HepG2 (cell line): ENCODE measurements at regions not wholly inside any gene's neighbourhood (a gene's known extent, or its start where the extent isn't known, plus 50 kb on each side); places are given as distances from the start of the nearest gene placed in this dataset.

Experiments
- ATAC-seq: fragments of 200-7000 bp; cut with Tn5 transposase; 3 replicates; pipeline ENCODE4 v1.9.1; 2020; ENCODE audit warnings: mild to moderate bottlenecking, moderate library complexity
- BruUV-seq: library from RNA; stranded (reverse); fragments of 400-500 nt; replicated peaks from 2 replicates; lab custom pipeline; 2021; lab: Mats Ljungman, UMichigan
- CTCF ChIA-PET: fragments of 300-600 bp; formaldehyde crosslinking; extraction: SDS; loops from one replicate; lab custom pipeline; 2021; ENCODE audit warnings: low total read pairs, inconsistent platforms, low intra/inter-chr PET ratio; lab: Yijun Ruan, JAX
- POLR2A ChIA-PET: fragments of 350-600 bp; sonication (Branson Sonifier 250); formaldehyde crosslinking; loops from one replicate; lab custom pipeline; 2020; ENCODE audit warnings: antibody characterized with exemption, inconsistent platforms; lab: Yijun Ruan, JAX
- DNase-seq: peaks from one replicate; pipeline ENCODE4 v3.0.0-alpha.2; 2015; ENCODE audit warnings: low spot score
- FAIRE-seq: peaks from 3 replicates; lab custom pipeline; 2011; peaks lifted over from hg19 to GRCh38; lab: Jason Lieb, UNC
- H2AFZ ChIP-seq: one replicate; pipeline ENCODE4 v1.6.1; 2011; ENCODE audit warnings: low read length, inconsistent platforms
- H3K27ac ChIP-seq: fragments of 300-600 bp; 3 replicates; pipeline ENCODE4 v1.8.0; 2011; ENCODE audit warnings: mixed run types, mild to moderate bottlenecking, mixed read lengths, low read length, inconsistent platforms; ENCODE audit not compliant: insufficient read depth; ENCODE audit errors: extremely low read length
- H3K27me3 ChIP-seq, 2 experiments: fragments of 200-600 bp in 1 of 2; 2 replicates in 1 of 2; 3 replicates in 1 of 2; pipeline versions ENCODE4 v1.6.0 to v1.8.0; 2011; ENCODE audit warnings: low read length in 2 of 2, mild to moderate bottlenecking in 2 of 2, moderate library complexity in 2 of 2, inconsistent platforms in 1 of 2; ENCODE audit not compliant: insufficient read depth in 2 of 2, control insufficient read depth in 1 of 2
- H3K36me3 ChIP-seq, 2 experiments: fragments of 200-600 bp in 1 of 2; replicated peaks in 1 of 2; 2 replicates in 1 of 2; 3 replicates in 1 of 2; pipeline versions ENCODE4 v1.5.1 to v1.8.0; 2011; ENCODE audit warnings: low read length in 2 of 2, inconsistent platforms in 1 of 2; ENCODE audit not compliant: insufficient read depth in 2 of 2, control insufficient read depth in 1 of 2
- H3K4me1 ChIP-seq: 2 replicates; pipeline ENCODE4 v1.5.1; 2012; ENCODE audit warnings: low read length, inconsistent platforms; ENCODE audit not compliant: insufficient read depth
- H3K4me2 ChIP-seq: 2 replicates; pipeline ENCODE4 v1.6.0; 2011; ENCODE audit warnings: low read depth, low read length, inconsistent platforms
- H3K4me3 ChIP-seq, 3 experiments: fragments of 200-600 bp in 1 of 3; sonication (generic), shearing (Covaris generic) in 1 of 3; replicated peaks in 1 of 3; 2 replicates each; pipeline ENCODE4 v1.5.1; 2011 to 2016; ENCODE audit warnings: low read length in 3 of 3, inconsistent platforms in 2 of 3, low read depth in 2 of 3, mild to moderate bottlenecking in 2 of 3, control low read depth in 1 of 3, mixed read lengths in 1 of 3; ENCODE audit not compliant: insufficient read depth in 1 of 3
- H3K79me2 ChIP-seq: one replicate; pipeline ENCODE4 v1.6.1; 2011; ENCODE audit warnings: low read length, inconsistent platforms; ENCODE audit not compliant: insufficient read depth
- H3K9ac ChIP-seq: 2 replicates; pipeline ENCODE4 v1.6.0; 2011; ENCODE audit warnings: mild to moderate bottlenecking, low read depth, low read length, inconsistent platforms; ENCODE audit not compliant: insufficient read depth
- H3K9me3 ChIP-seq: 2 replicates; pipeline ENCODE4 v1.5.1; 2012; ENCODE audit warnings: mild to moderate bottlenecking, low read length
- H4K20me1 ChIP-seq: 2 replicates; pipeline ENCODE4 v1.6.0; 2011; ENCODE audit warnings: inconsistent platforms, mild to moderate bottlenecking, low read length, moderate library complexity; ENCODE audit not compliant: insufficient read depth
- AKNA ChIP-seq: sonication (generic); formaldehyde crosslinking; IDR thresholded peaks from 2 replicates; pipeline ENCODE4 v1.4.0; 2020; ENCODE audit warnings: missing genetic modification reagents, borderline replicate concordance
- ATF7 ChIP-seq, 2 experiments: fragments of 450-650 bp in 1 of 2; sonication (generic) in 1 of 2; formaldehyde crosslinking in 1 of 2; IDR thresholded peaks; 2 replicates each; pipeline versions ENCODE4 v1.4.0 to v1.6.1; 2016 to 2020; ENCODE audit warnings: antibody characterized with exemption in 1 of 2, mild to moderate bottlenecking in 1 of 2, missing genetic modification reagents in 1 of 2
- BRD4 ChIP-seq: sonication (generic); formaldehyde crosslinking; IDR thresholded peaks from 2 replicates; pipeline ENCODE4 v1.4.0; 2020; ENCODE audit warnings: missing genetic modification reagents
- HDAC2 ChIP-seq: sonication (generic); formaldehyde crosslinking; IDR thresholded peaks from 2 replicates; pipeline ENCODE4 v1.4.0; 2020; ENCODE audit warnings: missing genetic modification reagents
- HDAC6 ChIP-seq: fragments of 200-600 bp; sonication (generic); IDR thresholded peaks from 2 replicates; pipeline ENCODE4 v1.7.0; 2017; ENCODE audit warnings: mild to moderate bottlenecking, antibody characterized with exemption, low read length, low read depth
- PAWR ChIP-seq: sonication (generic); formaldehyde crosslinking; IDR thresholded peaks from 2 replicates; pipeline ENCODE4 v1.4.0; 2020; ENCODE audit warnings: missing genetic modification reagents, mild to moderate bottlenecking, borderline replicate concordance
- PHB2 ChIP-seq: fragments of 450-650 bp; IDR thresholded peaks from 2 replicates; pipeline ENCODE4 v1.6.1; 2018; ENCODE audit not compliant: partially characterized antibody
- ZNF142 ChIP-seq: sonication (generic); formaldehyde crosslinking; IDR thresholded peaks from 2 replicates; pipeline ENCODE4 v1.4.0; 2020; ENCODE audit warnings: missing genetic modification reagents
- ZNF251 ChIP-seq: sonication (generic); formaldehyde crosslinking; IDR thresholded peaks from 2 replicates; pipeline ENCODE4 v1.9.0; 2021; ENCODE audit warnings: mild to moderate bottlenecking, missing genetic modification reagents
- ZNF503 ChIP-seq: sonication (generic); formaldehyde crosslinking; IDR thresholded peaks from 2 replicates; pipeline ENCODE4 v1.4.0; 2020; ENCODE audit warnings: missing genetic modification reagents
- ZNF549 ChIP-seq: sonication (generic); formaldehyde crosslinking; IDR thresholded peaks from 2 replicates; pipeline ENCODE4 v1.5.0; 2020; ENCODE audit warnings: missing genetic modification reagents
- ZNF740 ChIP-seq: sonication (generic); formaldehyde crosslinking; IDR thresholded peaks from 2 replicates; pipeline ENCODE4 v1.4.0; 2020; ENCODE audit warnings: missing genetic modification reagents
- ZSCAN9 ChIP-seq: IDR thresholded peaks from 2 replicates; pipeline ENCODE4 v1.6.1; 2016; ENCODE audit warnings: borderline replicate concordance
- WGBS: methylation state at CpG from one replicate; pipeline ENCODE4 v1.1.6; 2017; ENCODE audit warnings: low lambda C conversion rate; 5-methylcytosine and 5-hydroxymethylcytosine counted together
- in situ Hi-C: cut with HindIII; loops from 2 replicates; pipeline ENCODE4 v1.10.0; 2017; ENCODE audit warnings: low pct_unique_long_range_greater_than_20kb; ENCODE audit not compliant: extremely low pct_ligation_motif_present
- intact Hi-C: fragments of 100-400 bp; cut with micrococcal nuclease; formaldehyde crosslinking; loops from one replicate; pipeline ENCODE4 v1.10.0; 2022; ENCODE audit not compliant: unreplicated experiment

- Histone ChIP-seq H3K9me3 (no peaks in the 10 kb centered on the region), H3K27me3 (no peaks in the 10 kb centered on the region), H3K79me2 (no peaks in the 10 kb centered on the region), H3K4me1 (no peaks in the 10 kb centered on the region), H2AFZ (no peak overlapping the region), H3K4me2 (no peak overlapping the region), H3K36me3 (no peaks in the 10 kb centered on the region), H3K4me3 (no peak overlapping the region), H3K9ac (no peak overlapping the region), H3K27ac (no peak overlapping the region), H4K20me1 (no peaks in the 10 kb centered on the region)
- FAIRE-seq, result no peak
- POLR2A ChIA-PET, result no interaction called here
- no peak for ATAC-seq
- in situ Hi-C loops, result no loop called here
- CTCF ChIA-PET, result no interaction called here
- no TSS peak for BruUV-seq
- intact Hi-C loops, result no loop called here
- 1% methylated on average over 3 of the region's 3 CpGs for whole genome bisulfite sequencing
- DNase-seq, result no peak
- TF ChIP-seq ZNF549, result no peak
- no peak for TF ChIP-seq ZNF142 (CRISPR knock-in tag)
- no peak for TF ChIP-seq AKNA (CRISPR knock-in tag)
- TF ChIP-seq PHB2, result no peak
- TF ChIP-seq ZNF740 (CRISPR knock-in tag), result no peak
- no peak for TF ChIP-seq ZNF503
- no peak for TF ChIP-seq ZSCAN9 (CRISPR knock-in tag)
- no peak for TF ChIP-seq ATF7 (IDR thresholded peaks at IDR 0.05)
- TF ChIP-seq ATF7 (CRISPR knock-in tag; IDR thresholded peaks at IDR 0.05), result no peak
- TF ChIP-seq ZNF251 (CRISPR knock-in tag), result no peak
- TF ChIP-seq HDAC6, result no peak
- TF ChIP-seq BRD4 (CRISPR knock-in tag), result no peak
- no peak for TF ChIP-seq HDAC2 (CRISPR knock-in tag)
- no peak for TF ChIP-seq PAWR
Measured at GRCh38 chr4:135353008-135353407, 1151.4 kb upstream of the PABPC4L start.
